Stimulated activated CD8-positive, alpha-beta memory T cell treated with anti-CD3 and anti-CD28 coated beads, Interleukin-7, amount 100 ng/mL, for 1 hour (primary cell): ENCODE measurements at regions not wholly inside any gene's neighbourhood (a gene's known extent, or its start where the extent isn't known, plus 50 kb on each side); places are given as distances from the start of the nearest gene placed in this dataset.

Experiments used
- DNase-seq, 2 donors: peaks; one replicate each; pipeline ENCODE4 v3.0.0-alpha.2; 2020; ENCODE audit warnings: low read depth in 2 of 2

GRCh38 chr17:77854759-77855745, 103.5 kb upstream of the TNRC6C start:
- no peak for DNase-seq

GRCh38 chr17:77856551-77857305, 101.8 kb upstream of the TNRC6C start:
- no peak for DNase-seq

GRCh38 chr17:77857306-77857555, 101.3 kb upstream of the TNRC6C start:
- DNase-seq: no peak

- no peak for DNase-seq
Measured at GRCh38 chr17:77857613-77858012, 100.9 kb upstream of the TNRC6C start.

- no peak for DNase-seq
Measured at GRCh38 chr17:77858291-77859034, 100.0 kb upstream of the TNRC6C start.

- no peak for DNase-seq
Measured at GRCh38 chr17:77859035-77859810, 99.3 kb upstream of the TNRC6C start.

GRCh38 chr17:77861133-77861695, 97.3 kb upstream of the TNRC6C start:
- DNase-seq: no peak

GRCh38 chr17:77861981-77862645, 96.4 kb upstream of the TNRC6C start:
- no peak for DNase-seq

- no peak for DNase-seq
Measured at GRCh38 chr17:77862890-77863813, 95.4 kb upstream of the TNRC6C start.

GRCh38 chr17:77863814-77864161, 94.7 kb upstream of the TNRC6C start:
- no peak for DNase-seq

GRCh38 chr17:77864234-77865111, 94.0 kb upstream of the TNRC6C start:
- DNase-seq: no peak

- no peak for DNase-seq
Measured at GRCh38 chr17:77865112-77865611, 93.3 kb upstream of the TNRC6C start.

GRCh38 chr17:77865716-77866115, 92.8 kb upstream of the TNRC6C start:
- no peak for DNase-seq

- DNase-seq: no peak
Measured at GRCh38 chr17:77867308-77867781, 91.2 kb upstream of the TNRC6C start.

GRCh38 chr17:77867976-77868713, 90.4 kb upstream of the TNRC6C start:
- DNase-seq: no peak

- DNase-seq: no peak
Measured at GRCh38 chr17:77869041-77869599, 89.4 kb upstream of the TNRC6C start.

- no peak for DNase-seq
Measured at GRCh38 chr17:77869665-77870132, 88.8 kb upstream of the TNRC6C start.
